T-cell (primary cell): ENCODE measurements at regions not wholly inside any gene's neighbourhood (a gene's known extent, or its start where the extent isn't known, plus 50 kb on each side); places are given as distances from the start of the nearest gene placed in this dataset.

ENCODE experiments used
- ATAC-seq, 4 experiments: fragments of 200-7000 bp in 3 of 4; fragments of 150-1000 bp in 1 of 4; cut with Tn5 transposase; replicated peaks in 1 of 4; 1 replicate in 3 of 4; 2 replicates in 1 of 4; pipeline ENCODE4 v1.10.0; 2021; ENCODE audit warnings: moderate library complexity in 3 of 4, mild to moderate bottlenecking in 2 of 4, moderate number of reproducible peaks in 1 of 4
- CTCF ChIA-PET, 2 donors: fragments of 300-600 bp; sonication (Branson Sonifier 250); formaldehyde crosslinking; loops; one replicate each; lab custom pipeline; 2022; ENCODE audit warnings: antibody characterized with exemption in 2 of 2; lab: Charles Lee
- POLR2A ChIA-PET, 2 donors: fragments of 300-600 bp; sonication (Branson Sonifier 250); formaldehyde crosslinking; loops; one replicate each; lab custom pipeline; 2022; ENCODE audit warnings: antibody characterized with exemption in 2 of 2; lab: Charles Lee
- DNase-seq, 35 experiments: peaks; one replicate each; pipeline versions ENCODE4 v3.0.0 to v3.0.0-alpha.2; 2013 to 2023
- H3K27ac ChIP-seq: one replicate; pipeline ENCODE4 v1.5.1; 2013; ENCODE audit warnings: low read length
- H3K27me3 ChIP-seq, 2 experiments: replicated peaks in 1 of 2; 1 replicate in 1 of 2; 2 replicates in 1 of 2; pipeline versions ENCODE4 v1.6.1 to v1.7.0; 2013; ENCODE audit warnings: low read length in 1 of 2, mixed read lengths in 1 of 2; ENCODE audit not compliant: control insufficient read depth in 2 of 2, insufficient read depth in 2 of 2; ENCODE audit errors: extremely low read depth in 1 of 2
- H3K36me3 ChIP-seq, 2 donors: 1 replicate in 1 of 2; 2 replicates in 1 of 2; pipeline versions ENCODE4 v1.6.1 to v1.7.0; 2013; ENCODE audit warnings: low read length in 1 of 2; ENCODE audit not compliant: control insufficient read depth in 2 of 2, insufficient read depth in 1 of 2; ENCODE audit errors: extremely low read depth in 1 of 2
- H3K4me1 ChIP-seq, 2 experiments: 1 replicate in 1 of 2; 2 replicates in 1 of 2; pipeline versions ENCODE4 v1.6.1 to v1.7.0; 2013; ENCODE audit warnings: low read length in 2 of 2, mixed read lengths in 1 of 2; ENCODE audit not compliant: insufficient read depth in 2 of 2, control insufficient read depth in 1 of 2; ENCODE audit errors: extremely low read depth in 1 of 2
- H3K4me3 ChIP-seq, 2 donors: 1 replicate in 1 of 2; 2 replicates in 1 of 2; pipeline versions ENCODE4 v1.5.1 to v1.7.0; 2013; ENCODE audit warnings: mild to moderate bottlenecking in 2 of 2, low read length in 1 of 2, moderate library complexity in 1 of 2; ENCODE audit not compliant: control insufficient read depth in 1 of 2; ENCODE audit errors: extremely low read depth in 1 of 2
- H3K9me3 ChIP-seq: 2 replicates; pipeline ENCODE4 v1.7.0; 2013
- H3K27ac Mint-ChIP-seq, 2 donors: one replicate each; pipeline ENCODE4 v1.8.0; 2020 to 2021; ENCODE audit warnings: mild to moderate bottlenecking in 2 of 2, mixed read lengths in 2 of 2
- H3K27me3 Mint-ChIP-seq, 2 donors: one replicate each; pipeline ENCODE4 v1.8.0; 2021 to 2022; ENCODE audit warnings: mixed read lengths in 2 of 2
- H3K36me3 Mint-ChIP-seq: one replicate; pipeline ENCODE4 v1.8.0; 2021; ENCODE audit warnings: mixed read lengths
- H3K4me1 Mint-ChIP-seq, 3 donors: one replicate each; pipeline ENCODE4 v1.8.0; 2020 to 2022; ENCODE audit warnings: mixed read lengths in 3 of 3, mild to moderate bottlenecking in 1 of 3
- H3K4me3 Mint-ChIP-seq, 3 donors: one replicate each; pipeline ENCODE4 v1.8.0; 2020 to 2022; ENCODE audit warnings: mild to moderate bottlenecking in 3 of 3, mixed read lengths in 3 of 3, moderate library complexity in 3 of 3
- H3K9me3 Mint-ChIP-seq, 3 donors: one replicate each; pipeline ENCODE4 v1.8.0; 2020 to 2022; ENCODE audit warnings: mixed read lengths in 3 of 3
- WGBS: methylation state at CpG from one replicate; pipeline ENCODE4 v1.1.5; 2013; ENCODE audit warnings: missing lambda C conversion rate; ENCODE audit not compliant: insufficient coverage; 5-methylcytosine and 5-hydroxymethylcytosine counted together

- no peak for DNase-seq
- Histone ChIP-seq H3K4me3 (no peak overlapping the region), H3K4me1 (no peaks in the 10 kb centered on the region), H3K27me3 (no peaks in the 10 kb centered on the region), H3K27ac (no peak overlapping the region), H3K36me3 (no peaks in the 10 kb centered on the region), H3K9me3 (no peaks in the 10 kb centered on the region)
- Mint-ChIP-seq H3K9me3 (peaks cover 0 to 5% (median 0%) of the 10 kb centered on the region in 3 donors), H3K27ac (no peak overlapping the region), H3K4me1 (peaks cover 0 to 4% (median 4%) of the 10 kb centered on the region in 3 donors), H3K36me3 (no peaks in the 10 kb centered on the region), H3K27me3 (no peaks in the 10 kb centered on the region), H3K4me3 (no peak overlapping the region)
- ATAC-seq, result no peak
- no CpG with 5 or more reads among the region's 3 CpGs for WGBS
- ChIA-PET POLR2A (no interaction called here), CTCF (interaction anchor here in 1 of 2 donors (0.6 kb wide), 1 partner anchor 86 kb away, joined by 3 read pairs; no protein-coding TSS in a partner anchor)
Observed at GRCh38 chr13:86878781-86879180, 792.4 kb upstream of the SLITRK5 start.

DNA sequence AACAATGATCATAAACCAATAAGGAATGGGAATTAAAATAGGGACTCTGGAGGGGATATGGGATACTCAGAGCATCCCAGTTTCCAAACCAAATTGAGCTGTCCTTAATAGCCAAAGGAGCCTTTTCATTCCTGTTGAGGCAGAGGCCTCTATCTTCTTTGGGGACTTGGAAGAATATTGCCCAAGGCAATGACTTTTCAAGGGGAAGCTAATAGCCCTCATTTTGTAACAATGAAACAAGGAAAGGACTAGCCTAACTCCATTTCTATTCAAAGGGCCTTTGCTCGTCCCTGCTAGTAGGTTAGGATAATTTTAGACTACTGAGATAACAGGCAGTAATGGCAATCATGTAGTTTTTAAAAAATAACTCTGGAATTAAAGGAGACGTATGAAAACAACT lies 789.8 kb upstream of the SLITRK5 start:
- H3K27ac Mint-ChIP-seq, result no peak overlapping the region
- no peaks in the 10 kb centered on the region for H3K4me1 ChIP-seq
- no peak overlapping the region for H3K27ac ChIP-seq
- no peaks in the 10 kb centered on the region for H3K27me3 Mint-ChIP-seq
- peaks cover 0 to 9% (median 4%) of the 10 kb centered on the region in 3 donors for H3K9me3 Mint-ChIP-seq
- DNase-seq (no peak), ATAC-seq (no peak)
- H3K36me3 ChIP-seq, result no peaks in the 10 kb centered on the region
- ChIA-PET CTCF (interaction anchor here in 1 of 2 donors (0.6 kb wide), 1 partner anchor 108 kb away, joined by 9 read pairs; no protein-coding TSS in a partner anchor), POLR2A (no interaction called here)
- H3K4me1 Mint-ChIP-seq, result peaks cover 0 to 4% (median 4%) of the 10 kb centered on the region in 3 donors
- H3K36me3 Mint-ChIP-seq, result no peaks in the 10 kb centered on the region
- no peaks in the 10 kb centered on the region for H3K9me3 ChIP-seq
- H3K4me3 ChIP-seq, result no peak overlapping the region
- H3K4me3 Mint-ChIP-seq, result no peak overlapping the region
- no peaks in the 10 kb centered on the region for H3K27me3 ChIP-seq
- WGBS, result no CpG with 5 or more reads among the region's 2 CpGs

- Histone ChIP-seq H3K4me1 (no peaks in the 10 kb centered on the region), H3K36me3 (no peaks in the 10 kb centered on the region), H3K4me3 (no peak overlapping the region), H3K27ac (no peak overlapping the region), H3K27me3 (no peaks in the 10 kb centered on the region), H3K9me3 (no peaks in the 10 kb centered on the region)
- ATAC-seq (no peak), DNase-seq (no peak)
- no peak overlapping the region for H3K27ac Mint-ChIP-seq
- H3K36me3 Mint-ChIP-seq, result no peaks in the 10 kb centered on the region
- ChIA-PET POLR2A (no interaction called here), CTCF (no interaction called here)
- H3K9me3 Mint-ChIP-seq, result peaks cover under 1 to 10% (median 4%) of the 10 kb centered on the region in 3 donors
- no peaks in the 10 kb centered on the region for H3K27me3 Mint-ChIP-seq
- no peak overlapping the region for H3K4me3 Mint-ChIP-seq
- 60% methylated on average over 2 of the region's 5 CpGs for WGBS
- peaks cover 0 to 4% (median 4%) of the 10 kb centered on the region in 3 donors for H3K4me1 Mint-ChIP-seq
Observed at GRCh38 chr13:86882107-86882506, 789.1 kb upstream of the SLITRK5 start.

DNA sequence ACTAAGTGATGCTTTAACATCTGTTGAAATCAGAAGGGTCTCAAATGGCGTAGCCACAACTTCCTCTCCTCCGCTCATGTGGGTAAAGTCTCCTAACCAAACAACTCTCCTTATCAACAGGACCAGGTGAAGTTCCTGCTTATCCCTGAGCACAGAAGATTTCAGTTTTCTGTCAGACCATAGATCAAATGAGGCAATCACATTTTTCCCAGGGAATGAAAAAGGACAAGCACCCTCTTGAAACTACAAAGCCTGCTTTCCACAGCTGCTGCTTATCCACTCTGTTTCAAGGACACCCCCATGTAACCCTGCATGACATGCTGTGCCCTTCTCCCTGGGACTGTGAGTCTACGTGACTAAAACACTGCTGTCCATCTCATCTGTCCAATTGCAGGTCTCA lies 788.3 kb upstream of the SLITRK5 start:
- H3K27ac Mint-ChIP-seq, result no peak overlapping the region
- peaks cover 0 to 4% (median 4%) of the 10 kb centered on the region in 3 donors for H3K4me1 Mint-ChIP-seq
- ATAC-seq (no peak), DNase-seq (no peak)
- no peak overlapping the region for H3K27ac ChIP-seq
- ChIA-PET POLR2A (no interaction called here), CTCF (no interaction called here)
- H3K4me3 ChIP-seq, result no peak overlapping the region
- H3K9me3 Mint-ChIP-seq, result peaks cover 3 to 12% (median 4%) of the 10 kb centered on the region in 3 donors
- no peak overlapping the region for H3K4me3 Mint-ChIP-seq
- H3K36me3 ChIP-seq, result no peaks in the 10 kb centered on the region
- no peaks in the 10 kb centered on the region for H3K27me3 Mint-ChIP-seq
- WGBS, result 0% methylated on average over 2 of the region's 3 CpGs
- no peaks in the 10 kb centered on the region for H3K36me3 Mint-ChIP-seq
- H3K4me1 ChIP-seq, result no peaks in the 10 kb centered on the region
- no peaks in the 10 kb centered on the region for H3K9me3 ChIP-seq
- H3K27me3 ChIP-seq, result no peaks in the 10 kb centered on the region

DNA sequence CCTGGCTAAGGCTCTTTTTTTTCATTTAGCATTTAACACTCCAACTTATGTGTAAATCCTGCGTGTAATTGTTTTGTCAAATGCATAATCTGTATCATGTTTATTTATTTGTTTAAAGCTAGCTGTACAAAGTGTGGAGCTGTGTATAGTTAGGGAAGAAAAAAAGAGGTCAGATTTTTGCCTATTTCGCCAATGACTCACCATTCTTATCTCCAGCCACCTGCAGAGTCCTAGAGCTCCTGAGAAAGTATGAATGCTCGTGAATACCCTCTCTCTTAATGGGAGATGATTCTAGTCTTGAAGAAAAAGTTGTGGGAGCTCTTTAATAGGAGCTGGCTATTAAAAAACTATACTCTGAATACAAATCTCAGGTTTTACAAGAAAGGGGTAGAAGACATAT lies 778.8 kb upstream of the SLITRK5 start:
- no peaks in the 10 kb centered on the region for H3K27me3 Mint-ChIP-seq
- Histone ChIP-seq H3K9me3 (no peaks in the 10 kb centered on the region), H3K27ac (no peak overlapping the region), H3K36me3 (no peaks in the 10 kb centered on the region), H3K4me3 (no peak overlapping the region), H3K27me3 (no peaks in the 10 kb centered on the region), H3K4me1 (no peaks in the 10 kb centered on the region)
- H3K4me3 Mint-ChIP-seq, result no peak overlapping the region
- no peaks in the 10 kb centered on the region for H3K36me3 Mint-ChIP-seq
- H3K4me1 Mint-ChIP-seq, result no peaks in the 10 kb centered on the region
- no peak overlapping the region for H3K27ac Mint-ChIP-seq
- DNase-seq (no peak), ATAC-seq (no peak)
- peaks cover 4 to 27% (median 8%) of the 10 kb centered on the region in 3 donors for H3K9me3 Mint-ChIP-seq
- POLR2A ChIA-PET, result no interaction called here
- no CpG with 5 or more reads among the region's 3 CpGs for WGBS
- CTCF ChIA-PET, result no interaction called here

DNA sequence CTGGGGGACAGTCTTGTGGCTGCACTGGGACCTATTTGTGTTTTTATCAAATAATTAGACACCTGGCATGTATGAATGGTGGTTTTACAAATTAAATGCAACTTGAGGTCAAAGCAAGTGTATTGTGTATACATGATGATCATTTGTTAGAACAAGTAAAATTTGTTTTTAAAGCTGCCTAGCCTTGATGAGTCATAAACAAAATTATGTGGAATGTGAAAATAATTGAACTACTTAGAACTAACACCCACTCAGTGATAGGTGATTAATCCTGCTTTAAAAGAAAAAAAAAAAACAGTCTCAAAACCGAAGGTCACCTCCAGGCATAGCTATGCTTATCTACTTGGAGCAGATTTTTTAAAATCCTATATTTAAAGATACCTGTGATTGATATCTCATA lies 770.3 kb upstream of the SLITRK5 start:
- Histone ChIP-seq H3K9me3 (no peaks in the 10 kb centered on the region), H3K4me3 (no peak overlapping the region), H3K36me3 (no peaks in the 10 kb centered on the region), H3K4me1 (no peaks in the 10 kb centered on the region), H3K27ac (no peak overlapping the region), H3K27me3 (no peaks in the 10 kb centered on the region)
- peaks cover 0 to 16% (median 15%) of the 10 kb centered on the region in 3 donors for H3K9me3 Mint-ChIP-seq
- no peaks in the 10 kb centered on the region for H3K36me3 Mint-ChIP-seq
- DNase-seq (no peak), ATAC-seq (no peak)
- ChIA-PET POLR2A (interaction anchor here in 1 of 2 donors (0.6 to 0.9 kb wide), 2 partner anchors 145 to 231 kb away, joined by 3 to 7 read pairs; no protein-coding TSS in a partner anchor), CTCF (interaction anchor here in 1 of 2 donors (0.7 kb wide), 1 partner anchor 121 kb away, joined by 4 read pairs; no protein-coding TSS in a partner anchor)
- no peaks in the 10 kb centered on the region for H3K27me3 Mint-ChIP-seq
- WGBS, result no CpG with 5 or more reads among the region's 1 CpG
- H3K27ac Mint-ChIP-seq, result no peak overlapping the region
- no peak overlapping the region for H3K4me3 Mint-ChIP-seq
- no peaks in the 10 kb centered on the region for H3K4me1 Mint-ChIP-seq
